ENCODE measurements at regions not wholly inside any gene's neighbourhood (a gene's known extent, or its start where the extent isn't known, plus 50 kb on each side); places are given as distances from the start of the nearest gene placed in this dataset.

DNA sequence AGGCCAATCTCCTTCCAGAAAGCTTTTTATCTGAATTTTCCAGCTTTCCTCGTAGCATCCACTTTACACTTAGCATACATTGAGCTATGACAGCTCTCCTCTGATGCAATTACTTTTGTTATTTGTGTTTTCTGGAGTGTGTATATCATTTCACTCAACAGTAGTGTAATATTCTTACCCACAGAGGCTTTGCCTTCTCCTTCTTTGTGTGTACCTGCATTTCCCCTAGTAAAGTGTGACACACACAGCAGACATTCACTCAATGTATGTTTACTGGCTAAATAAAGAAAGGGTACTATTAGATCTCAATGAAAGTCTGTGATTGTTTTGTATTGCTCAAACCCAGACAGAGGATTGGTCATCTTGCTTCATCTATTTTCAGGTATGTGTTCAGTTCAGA is 193.7 kb upstream of the MEX3C start:
- TF ChIP-seq, protein P1, sequence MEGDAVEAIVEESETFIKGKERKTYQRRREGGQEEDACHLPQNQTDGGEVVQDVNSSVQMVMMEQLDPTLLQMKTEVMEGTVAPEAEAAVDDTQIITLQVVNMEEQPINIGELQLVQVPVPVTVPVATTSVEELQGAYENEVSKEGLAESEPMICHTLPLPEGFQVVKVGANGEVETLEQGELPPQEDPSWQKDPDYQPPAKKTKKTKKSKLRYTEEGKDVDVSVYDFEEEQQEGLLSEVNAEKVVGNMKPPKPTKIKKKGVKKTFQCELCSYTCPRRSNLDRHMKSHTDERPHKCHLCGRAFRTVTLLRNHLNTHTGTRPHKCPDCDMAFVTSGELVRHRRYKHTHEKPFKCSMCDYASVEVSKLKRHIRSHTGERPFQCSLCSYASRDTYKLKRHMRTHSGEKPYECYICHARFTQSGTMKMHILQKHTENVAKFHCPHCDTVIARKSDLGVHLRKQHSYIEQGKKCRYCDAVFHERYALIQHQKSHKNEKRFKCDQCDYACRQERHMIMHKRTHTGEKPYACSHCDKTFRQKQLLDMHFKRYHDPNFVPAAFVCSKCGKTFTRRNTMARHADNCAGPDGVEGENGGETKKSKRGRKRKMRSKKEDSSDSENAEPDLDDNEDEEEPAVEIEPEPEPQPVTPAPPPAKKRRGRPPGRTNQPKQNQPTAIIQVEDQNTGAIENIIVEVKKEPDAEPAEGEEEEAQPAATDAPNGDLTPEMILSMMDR (IDR thresholded peaks at IDR 0.05), result no peak
- no peak for TF ChIP-seq EZH2 (IDR thresholded peaks at IDR 0.05)

Data from neural progenitor cell (in vitro differentiated cells).